Prostate gland (tissue), 2 donors: ENCODE measurements at regions not wholly inside any gene's neighbourhood (a gene's known extent, or its start where the extent isn't known, plus 50 kb on each side); places are given as distances from the start of the nearest gene placed in this dataset.

Source experiments
- DNase-seq: peaks from one replicate; pipeline ENCODE4 v3.0.0-alpha.2; 2019; ENCODE audit warnings: low spot score
- H3K27ac ChIP-seq, 2 donors: fragments of 200-600 bp; sonication (generic); 2 replicates each; pipeline ENCODE4 v1.5.1; 2017 to 2019
- H3K27me3 ChIP-seq: fragments of 200-600 bp; sonication (generic); replicated peaks from 2 replicates; pipeline ENCODE4 v1.5.1; 2019; ENCODE audit not compliant: insufficient read depth
- H3K36me3 ChIP-seq, 2 donors: fragments of 200-600 bp; sonication (generic); 1 replicate in 1 of 2; 2 replicates in 1 of 2; pipeline versions ENCODE4 v1.5.1 to v1.8.1; 2017 to 2019
- H3K4me1 ChIP-seq: fragments of 200-600 bp; sonication (generic); replicated peaks from 2 replicates; pipeline ENCODE4 v1.5.1; 2019
- H3K4me3 ChIP-seq, 2 donors: fragments of 200-600 bp; sonication (generic); 2 replicates each; pipeline ENCODE4 v1.5.1; 2017 to 2019
- H3K9me3 ChIP-seq: fragments of 200-600 bp; sonication (generic); 2 replicates; pipeline ENCODE4 v1.5.1; 2017
- CTCF ChIP-seq, 4 experiments: fragments of 200-600 bp in 2 of 4; fragments of 450-650 bp in 2 of 4; sonication (generic) in 2 of 4; IDR thresholded peaks; 1 replicate in 3 of 4; 2 replicates in 1 of 4; pipeline ENCODE4 v1.5.1; 2016 to 2019; ENCODE audit warnings: antibody characterized with exemption in 4 of 4, mild to moderate bottlenecking in 2 of 4, moderate library complexity in 2 of 4
- POLR2A ChIP-seq: fragments of 450-650 bp; IDR thresholded peaks from one replicate; pipeline ENCODE4 v1.6.1; 2016; ENCODE audit warnings: antibody characterized with exemption, mild to moderate bottlenecking
- POLR2AphosphoS5 ChIP-seq: sonication (generic); formaldehyde crosslinking; IDR thresholded peaks from one replicate; pipeline ENCODE4 v1.6.1; 2017; ENCODE audit warnings: antibody characterized with exemption
- WGBS: methylation state at CpG from one replicate; pipeline ENCODE4 v1.1.5; 2018; 5-methylcytosine and 5-hydroxymethylcytosine counted together
- intact Hi-C: fragments of 100-400 bp; cut with DNase I; formaldehyde crosslinking; loops from one replicate; pipeline ENCODE4 v1.14.2; 2022

GRCh38 chr2:42881732-42882131, 89.3 kb upstream of the HAAO start:
- peaks cover 11% of the 10 kb centered on the region for H3K4me1 ChIP-seq
- H3K9me3 ChIP-seq, result no peaks in the 10 kb centered on the region
- H3K27me3 ChIP-seq, result no peaks in the 10 kb centered on the region
- WGBS, result 75% methylated on average over 1 of the region's 1 CpG
- intact Hi-C loops, result no loop called here
- no peak overlapping the region for H3K27ac ChIP-seq
- DNase-seq, result no peak
- no peak for TF ChIP-seq POLR2AphosphoS5
- TF ChIP-seq CTCF (IDR thresholded peaks at IDR 0.05), result no peak
- TF ChIP-seq POLR2A, result no peak
- no peak overlapping the region for H3K4me3 ChIP-seq
- H3K36me3 ChIP-seq, result no peaks in the 10 kb centered on the region

GRCh38 chr2:42880738-42881690, 88.6 kb upstream of the HAAO start:
- no peak for DNase-seq
- WGBS, result 55% methylated on average over 9 of the region's 9 CpGs
- Histone ChIP-seq H3K36me3 (no peaks in the 10 kb centered on the region), H3K4me3 (no peak overlapping the region), H3K27ac (no peak overlapping the region), H3K9me3 (no peaks in the 10 kb centered on the region), H3K4me1 (peaks cover 12% of the 10 kb centered on the region), H3K27me3 (no peaks in the 10 kb centered on the region)
- TF ChIP-seq POLR2A (no peak), CTCF (IDR thresholded peaks at IDR 0.05) (no peak), POLR2AphosphoS5 (no peak)
- intact Hi-C loops, result no loop called here

- no peak for DNase-seq
- no peaks in the 10 kb centered on the region for H3K9me3 ChIP-seq
- 43% methylated on average over 18 of the region's 18 CpGs for WGBS
- no peak for TF ChIP-seq POLR2A
- peak; percentile 6 for TF ChIP-seq POLR2AphosphoS5
- peak overlapping the region; percentile 10 to 31 for H3K27ac ChIP-seq
- H3K27me3 ChIP-seq, result no peaks in the 10 kb centered on the region
- H3K4me3 ChIP-seq, result no peak overlapping the region
- H3K36me3 ChIP-seq, result no peaks in the 10 kb centered on the region
- intact Hi-C loops, result no loop called here
- peaks cover 18% of the 10 kb centered on the region for H3K4me1 ChIP-seq
Measured at GRCh38 chr2:42879913-42880737, 87.7 kb upstream of the HAAO start.

GRCh38 chr2:42879121-42879705, 86.8 kb upstream of the HAAO start:
- no peak for TF ChIP-seq POLR2AphosphoS5
- TF ChIP-seq POLR2A, result no peak
- TF ChIP-seq CTCF (IDR thresholded peaks at IDR 0.05), result no peak
- Histone ChIP-seq H3K4me1 (peaks cover 18% of the 10 kb centered on the region), H3K27me3 (no peaks in the 10 kb centered on the region), H3K36me3 (no peaks in the 10 kb centered on the region), H3K4me3 (no peak overlapping the region), H3K27ac (peak overlapping the region in 1 of 2 donors; percentile 31), H3K9me3 (no peaks in the 10 kb centered on the region)
- no peak for DNase-seq
- WGBS, result 75% methylated on average over 6 of the region's 6 CpGs
- intact Hi-C loops, result no loop called here

GRCh38 chr2:42878581-42878980, 86.2 kb upstream of the HAAO start:
- no peaks in the 10 kb centered on the region for H3K9me3 ChIP-seq
- no peaks in the 10 kb centered on the region for H3K27me3 ChIP-seq
- H3K27ac ChIP-seq, result peak overlapping the region in 1 of 2 donors; percentile 15
- H3K4me1 ChIP-seq, result peaks cover 18% of the 10 kb centered on the region
- no peaks in the 10 kb centered on the region for H3K36me3 ChIP-seq
- intact Hi-C loops, result no loop called here
- no peak for DNase-seq
- TF ChIP-seq POLR2A (no peak), CTCF (IDR thresholded peaks at IDR 0.05) (no peak), POLR2AphosphoS5 (no peak)
- no peak overlapping the region for H3K4me3 ChIP-seq
- 84% methylated on average over 4 of the region's 4 CpGs for WGBS
